Keratinocyte (primary cell): ENCODE measurements at regions not wholly inside any gene's neighbourhood (a gene's known extent, or its start where the extent isn't known, plus 50 kb on each side); places are given as distances from the start of the nearest gene placed in this dataset.

ENCODE experiments used
- DNase-seq: peaks from one replicate; pipeline ENCODE4 v3.0.0-alpha.2; 2011; ENCODE audit warnings: low read depth, missing footprints, low spot score
- FAIRE-seq: peaks from 2 replicates; lab custom pipeline; 2011; peaks lifted over from hg19 to GRCh38; lab: Jason Lieb, UNC
- H2AFZ ChIP-seq: 2 replicates; pipeline ENCODE4 v1.6.0; 2012; ENCODE audit warnings: low read length, control low read depth, inconsistent platforms; ENCODE audit not compliant: control insufficient read depth
- H3K27ac ChIP-seq: 2 replicates; pipeline ENCODE4 v1.5.1; 2011; ENCODE audit warnings: low read length; ENCODE audit not compliant: control insufficient read depth, insufficient read depth
- H3K27me3 ChIP-seq: 3 replicates; pipeline ENCODE4 v1.6.0; 2011; ENCODE audit warnings: low read length; ENCODE audit not compliant: control insufficient read depth, insufficient read depth; ENCODE audit errors: extremely low read depth
- H3K36me3 ChIP-seq, 2 experiments: 2 replicates in 1 of 2; 3 replicates in 1 of 2; pipeline ENCODE4 v1.5.1; 2011; ENCODE audit warnings: low read length in 2 of 2, mild to moderate bottlenecking in 1 of 2; ENCODE audit not compliant: control insufficient read depth in 2 of 2, insufficient read depth in 2 of 2; ENCODE audit errors: extremely low read depth in 1 of 2
- H3K4me1 ChIP-seq: 3 replicates; pipeline ENCODE4 v1.5.1; 2011; ENCODE audit warnings: low read length; ENCODE audit not compliant: control insufficient read depth, insufficient read depth; ENCODE audit errors: extremely low read depth
- H3K4me2 ChIP-seq: 3 replicates; pipeline ENCODE4 v1.6.0; 2011; ENCODE audit warnings: low read depth, low read length; ENCODE audit not compliant: control insufficient read depth, insufficient read depth; ENCODE audit errors: extremely low read depth
- H3K4me3 ChIP-seq, 3 experiments: fragments of 200-600 bp in 1 of 3; sonication (generic) in 1 of 3; 2 replicates in 2 of 3; 3 replicates in 1 of 3; pipeline ENCODE4 v1.5.1; 2011 to 2016; ENCODE audit warnings: low read length in 3 of 3, mild to moderate bottlenecking in 3 of 3, control low read depth in 2 of 3, inconsistent platforms in 1 of 3, low read depth in 1 of 3, mixed read lengths in 1 of 3, mixed run types in 1 of 3, moderate library complexity in 1 of 3; ENCODE audit not compliant: control insufficient read depth in 2 of 3, insufficient read depth in 2 of 3; ENCODE audit errors: extremely low read depth in 1 of 3
- H3K79me2 ChIP-seq: 2 replicates; pipeline ENCODE4 v1.6.0; 2012; ENCODE audit warnings: low read length; ENCODE audit not compliant: control insufficient read depth, insufficient read depth
- H3K9ac ChIP-seq: 3 replicates; pipeline ENCODE4 v1.6.0; 2011; ENCODE audit warnings: low read length; ENCODE audit not compliant: control insufficient read depth, insufficient read depth; ENCODE audit errors: extremely low read depth
- H3K9me1 ChIP-seq: 3 replicates; pipeline ENCODE4 v1.6.0; 2011; ENCODE audit warnings: low read length; ENCODE audit not compliant: control insufficient read depth, insufficient read depth; ENCODE audit errors: extremely low read depth
- H3K9me3 ChIP-seq: 2 replicates; pipeline ENCODE4 v1.5.1; 2012; ENCODE audit warnings: low read depth, low read length; ENCODE audit not compliant: control insufficient read depth
- H4K20me1 ChIP-seq: 3 replicates; pipeline ENCODE4 v1.6.0; 2011; ENCODE audit warnings: low read length; ENCODE audit not compliant: control insufficient read depth, insufficient read depth; ENCODE audit errors: extremely low read depth
- CTCF ChIP-seq, 3 experiments: IDR thresholded peaks in 1 of 3; conservative IDR thresholded peaks in 1 of 3; optimal IDR thresholded peaks in 1 of 3; 2 replicates in 2 of 3; 3 replicates in 1 of 3; pipeline versions ENCODE3 to v1.5.1; 2011; ENCODE audit warnings: low read length in 3 of 3, mild to moderate bottlenecking in 3 of 3, moderate library complexity in 2 of 3, control low read depth in 1 of 3, inconsistent platforms in 1 of 3; ENCODE audit not compliant: insufficient read depth in 2 of 3; ENCODE audit errors: extremely low read depth in 1 of 3
- EZH2 ChIP-seq: IDR thresholded peaks from one replicate; pipeline ENCODE4 v1.6.1; 2012; ENCODE audit warnings: inconsistent platforms, mild to moderate bottlenecking, low read length, moderate library complexity
- dilution Hi-C: fragments of 300-500 bp; cut with MboI; formaldehyde crosslinking; loops from one replicate; pipeline ENCODE4 v1.7.0; 2020; ENCODE audit warnings: low sequenced_read_pairs; ENCODE audit not compliant: extremely low pct_ligation_motif_present

GRCh38 chr10:3497581-3497980, 287.4 kb downstream of the KLF6 start:
- Histone ChIP-seq H3K4me1 (peaks cover 11% of the 10 kb centered on the region), H3K4me3 (no peak overlapping the region), H4K20me1 (no peaks in the 10 kb centered on the region), H3K79me2 (no peaks in the 10 kb centered on the region), H3K27ac (no peak overlapping the region), H3K9ac (no peak overlapping the region), H3K9me1 (no peaks in the 10 kb centered on the region), H3K36me3 (no peaks in the 10 kb centered on the region), H2AFZ (no peak overlapping the region), H3K4me2 (no peak overlapping the region), H3K27me3 (no peaks in the 10 kb centered on the region), H3K9me3 (no peaks in the 10 kb centered on the region)
- FAIRE-seq (no peak), DNase-seq (no peak)
- no peak for TF ChIP-seq EZH2
- no peak for TF ChIP-seq CTCF (optimal IDR thresholded peaks at IDR 0.05 in 1 of 3, IDR thresholded peaks at IDR 0.05 in 1 of 3, conservative IDR thresholded peaks at IDR 0.05 in 1 of 3; ENCODE audit: extremely low read depth in 1 of 3, insufficient read depth in 2 of 3, low read length in 3 of 3)
- dilution Hi-C loops, result no loop called here

- no peak overlapping the region for H3K4me3 ChIP-seq
- H2AFZ ChIP-seq, result no peak overlapping the region
- no peaks in the 10 kb centered on the region for H3K9me1 ChIP-seq
- H3K27ac ChIP-seq, result no peak overlapping the region
- TF ChIP-seq CTCF (optimal IDR thresholded peaks at IDR 0.05 in 1 of 3, IDR thresholded peaks at IDR 0.05 in 1 of 3, conservative IDR thresholded peaks at IDR 0.05 in 1 of 3; ENCODE audit: extremely low read depth in 1 of 3, insufficient read depth in 2 of 3, low read length in 3 of 3) (no peak), EZH2 (no peak)
- H3K36me3 ChIP-seq, result no peaks in the 10 kb centered on the region
- H3K4me2 ChIP-seq, result no peak overlapping the region
- peaks cover 11% of the 10 kb centered on the region for H3K4me1 ChIP-seq
- H4K20me1 ChIP-seq, result no peaks in the 10 kb centered on the region
- dilution Hi-C loops, result no loop called here
- no peaks in the 10 kb centered on the region for H3K27me3 ChIP-seq
- no peak for FAIRE-seq
- DNase-seq, result no peak
- no peaks in the 10 kb centered on the region for H3K9me3 ChIP-seq
- no peaks in the 10 kb centered on the region for H3K79me2 ChIP-seq
- no peak overlapping the region for H3K9ac ChIP-seq
Observed at GRCh38 chr10:3496138-3496537, 288.9 kb downstream of the KLF6 start.
